Gastrocnemius medialis (tissue), 4 donors: ENCODE measurements at regions not wholly inside any gene's neighbourhood (a gene's known extent, or its start where the extent isn't known, plus 50 kb on each side); places are given as distances from the start of the nearest gene placed in this dataset.

Source experiments
- CTCF ChIP-seq, 5 experiments: fragments of 450-650 bp in 3 of 5; fragments of 200-600 bp in 2 of 5; sonication (generic) in 2 of 5; IDR thresholded peaks in 4 of 5; conservative IDR thresholded peaks in 1 of 5; 1 replicate in 4 of 5; 2 replicates in 1 of 5; pipeline ENCODE4 v1.5.1; 2016 to 2019; ENCODE audit warnings: antibody characterized with exemption in 5 of 5, mild to moderate bottlenecking in 3 of 5, moderate library complexity in 3 of 5
- POLR2A ChIP-seq, 2 donors: fragments of 450-650 bp; IDR thresholded peaks; one replicate each; pipeline ENCODE4 v1.6.1; 2017; ENCODE audit warnings: antibody characterized with exemption in 2 of 2, mild to moderate bottlenecking in 2 of 2, moderate library complexity in 2 of 2

GRCh38 chrY:17339028-17339427 lies 541.0 kb downstream of the CDY2B start:
- TF ChIP-seq CTCF (IDR thresholded peaks at IDR 0.05 in 4 of 5, conservative IDR thresholded peaks at IDR 0.05 in 1 of 5): no peak
- TF ChIP-seq POLR2A (IDR thresholded peaks at IDR 0.05): no peak
